Activated naive CD4-positive, alpha-beta T cell treated with anti-CD3 and anti-CD28 coated beads, Interleukin-2, amount 50 U/mL, for 16 hours (primary cell): ENCODE measurements at regions not wholly inside any gene's neighbourhood (a gene's known extent, or its start where the extent isn't known, plus 50 kb on each side); places are given as distances from the start of the nearest gene placed in this dataset.

Experiments used
- DNase-seq: peaks from one replicate; pipeline ENCODE4 v3.0.0-alpha.2; 2020

DNA sequence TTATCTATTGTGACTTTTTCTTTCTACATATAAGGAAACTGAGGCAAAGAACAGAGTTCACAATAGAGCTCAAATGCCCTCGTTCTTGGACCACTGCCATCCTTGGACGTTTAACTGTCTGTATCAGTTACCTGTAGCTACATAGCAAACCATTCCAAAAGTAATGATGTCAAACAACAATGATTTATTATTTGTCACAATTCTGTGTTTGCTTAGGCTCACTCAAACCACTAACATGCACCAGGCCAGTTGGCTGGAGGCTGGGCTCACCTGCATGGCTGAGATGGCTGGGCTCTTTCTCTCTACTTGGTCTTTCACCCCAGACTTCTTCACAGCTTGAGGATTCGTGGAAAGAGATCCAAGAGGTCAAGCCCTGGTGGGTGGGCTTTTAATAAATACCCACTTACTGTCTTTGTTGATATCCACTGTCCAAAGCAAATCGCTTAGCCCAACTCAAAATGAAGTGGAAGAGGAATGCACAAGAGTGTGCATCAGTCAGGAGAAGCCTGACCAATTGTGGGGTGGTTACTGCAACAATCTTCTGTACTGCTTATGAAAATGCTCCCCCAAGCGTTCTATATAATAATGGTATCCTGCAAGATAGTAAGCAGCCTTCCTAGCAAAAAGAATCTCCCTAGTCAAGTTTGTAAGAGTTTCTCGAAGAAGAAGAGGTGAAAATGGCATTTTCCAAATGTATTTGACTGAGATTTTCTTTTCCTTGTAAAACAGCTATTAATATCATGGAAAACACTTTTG is 163.5 kb upstream of the NT5C1B start:
- no peak for DNase-seq

DNA sequence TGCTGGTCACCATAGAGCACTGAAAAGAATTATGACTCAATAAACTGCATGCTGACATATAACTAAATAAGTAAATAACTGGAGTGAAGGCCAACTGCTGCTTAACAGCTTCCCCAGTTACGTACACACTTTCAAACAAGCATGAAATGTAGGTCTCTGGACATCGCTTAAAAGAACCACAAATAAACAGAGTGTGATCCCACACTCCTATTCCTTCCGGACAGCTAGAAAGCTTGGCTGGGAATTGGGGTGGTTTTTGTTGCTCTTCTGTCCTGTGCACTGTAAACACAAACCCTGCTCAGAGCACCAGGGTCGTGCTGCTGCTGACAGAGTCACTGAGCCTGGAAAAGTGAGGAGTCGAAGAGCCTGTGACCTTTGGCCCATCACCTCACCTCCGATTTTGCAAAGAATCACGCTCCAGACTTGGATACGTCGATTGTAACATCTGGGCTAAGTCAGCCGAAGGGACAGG is 162.7 kb upstream of the NT5C1B start:
- DNase-seq, result no peak

DNA sequence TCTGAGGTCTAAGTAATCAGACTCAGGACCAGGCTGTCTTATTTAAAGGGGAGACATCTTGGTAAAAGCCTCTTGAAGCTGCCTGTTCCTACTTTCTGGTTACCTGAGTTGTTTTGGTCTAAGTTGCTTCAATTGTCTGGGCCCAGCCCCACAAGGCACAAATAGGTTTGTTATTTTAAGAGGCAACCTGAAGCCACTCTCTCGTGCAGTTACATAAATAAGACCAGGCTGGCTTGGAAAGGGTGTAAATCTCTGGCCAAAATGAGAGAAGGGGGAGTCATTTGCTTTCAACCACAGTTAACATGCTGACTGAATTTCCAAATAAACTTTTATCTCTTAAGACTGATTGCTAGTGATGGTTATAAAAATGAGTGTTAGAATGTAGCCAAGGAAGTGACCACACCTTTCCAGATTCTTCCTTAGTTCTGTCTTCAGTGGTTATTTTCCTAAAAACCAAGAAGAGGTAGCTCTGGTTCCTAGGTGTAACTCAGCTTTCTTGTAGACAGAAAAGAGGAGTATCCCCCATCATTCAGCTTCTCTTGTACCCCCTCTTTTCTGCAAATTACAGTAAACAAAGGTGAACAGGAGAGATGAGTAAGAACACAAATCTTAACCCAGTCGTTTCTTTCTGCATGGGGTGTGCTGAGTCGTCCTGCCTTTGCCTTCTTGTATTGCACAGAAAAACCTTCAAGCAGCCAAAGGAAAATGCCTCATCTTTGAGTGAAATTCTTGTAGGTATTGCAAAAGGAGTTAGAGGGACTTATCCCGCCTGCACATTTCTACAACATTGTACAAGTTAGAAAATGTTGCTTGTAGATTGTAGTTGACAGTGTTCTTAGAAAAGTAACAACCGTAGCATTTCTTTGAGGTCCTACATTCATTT is 161.5 kb upstream of the NT5C1B start:
- DNase-seq, result no peak

DNA sequence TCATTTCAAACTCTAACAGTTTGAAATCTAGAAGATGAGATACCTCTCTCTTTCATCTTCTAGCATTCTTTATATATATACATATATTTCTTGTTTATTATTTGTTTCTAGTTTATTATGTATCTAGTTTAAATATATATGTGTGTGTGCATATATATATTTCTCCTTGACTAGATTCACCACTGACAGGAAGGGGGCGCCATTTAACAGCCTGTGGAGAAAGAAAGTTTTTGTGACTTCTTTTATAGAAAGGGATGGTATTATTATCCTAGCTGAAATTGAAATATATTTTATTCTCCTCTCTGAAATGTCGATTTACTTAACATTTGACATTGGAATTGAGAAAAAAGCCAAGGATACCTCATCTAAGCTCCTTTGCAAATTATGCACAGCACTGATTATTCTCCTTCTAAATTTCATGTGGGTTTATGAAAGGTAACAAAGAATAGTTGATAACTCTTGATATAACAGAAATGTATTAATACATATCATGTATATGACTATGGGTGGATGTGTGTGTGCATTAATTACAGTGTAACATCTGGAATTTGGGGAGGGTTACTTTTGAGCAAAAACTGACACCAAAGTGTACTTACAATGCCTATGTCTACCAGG is 160.7 kb upstream of the NT5C1B start:
- peak; percentile 19 for DNase-seq

DNA sequence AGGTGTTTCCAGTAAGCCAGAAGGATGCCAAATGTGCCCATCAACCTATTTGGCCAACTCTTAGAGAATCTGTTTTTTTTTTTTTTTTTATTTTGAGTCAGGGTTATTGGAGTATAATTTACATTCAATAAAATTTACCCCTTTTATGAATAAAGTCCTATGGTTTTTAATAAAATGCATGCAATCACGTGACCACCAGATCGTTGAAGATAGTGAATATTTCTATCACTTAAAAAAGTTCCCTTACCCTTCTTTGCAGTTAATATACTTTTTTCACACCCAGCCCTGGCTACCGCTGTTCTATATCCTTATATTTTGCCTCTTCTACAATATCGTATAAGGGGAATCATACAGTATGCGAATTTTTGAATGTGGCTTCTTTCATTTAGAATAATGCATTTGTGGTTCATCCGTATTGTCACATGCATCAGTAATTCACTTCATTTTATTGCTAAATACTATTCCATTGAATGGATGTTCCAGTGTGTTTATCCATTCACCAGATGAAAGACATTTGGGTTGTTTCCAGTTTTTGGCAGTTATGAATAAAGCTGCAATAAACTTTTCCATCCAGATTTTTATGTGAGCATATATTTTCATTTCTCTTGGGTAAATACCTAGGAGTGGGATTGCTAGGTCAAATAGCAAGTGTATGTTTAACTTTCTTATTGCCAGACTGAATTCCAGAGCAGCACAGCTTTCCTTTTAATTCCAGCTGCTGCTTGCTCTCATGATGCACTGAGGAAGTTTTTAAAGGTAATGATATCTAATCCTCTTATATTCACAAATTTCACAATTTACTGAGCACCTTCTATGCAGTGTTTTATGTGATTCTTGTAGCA is 156.3 kb upstream of the NT5C1B start:
- no peak for DNase-seq

DNA sequence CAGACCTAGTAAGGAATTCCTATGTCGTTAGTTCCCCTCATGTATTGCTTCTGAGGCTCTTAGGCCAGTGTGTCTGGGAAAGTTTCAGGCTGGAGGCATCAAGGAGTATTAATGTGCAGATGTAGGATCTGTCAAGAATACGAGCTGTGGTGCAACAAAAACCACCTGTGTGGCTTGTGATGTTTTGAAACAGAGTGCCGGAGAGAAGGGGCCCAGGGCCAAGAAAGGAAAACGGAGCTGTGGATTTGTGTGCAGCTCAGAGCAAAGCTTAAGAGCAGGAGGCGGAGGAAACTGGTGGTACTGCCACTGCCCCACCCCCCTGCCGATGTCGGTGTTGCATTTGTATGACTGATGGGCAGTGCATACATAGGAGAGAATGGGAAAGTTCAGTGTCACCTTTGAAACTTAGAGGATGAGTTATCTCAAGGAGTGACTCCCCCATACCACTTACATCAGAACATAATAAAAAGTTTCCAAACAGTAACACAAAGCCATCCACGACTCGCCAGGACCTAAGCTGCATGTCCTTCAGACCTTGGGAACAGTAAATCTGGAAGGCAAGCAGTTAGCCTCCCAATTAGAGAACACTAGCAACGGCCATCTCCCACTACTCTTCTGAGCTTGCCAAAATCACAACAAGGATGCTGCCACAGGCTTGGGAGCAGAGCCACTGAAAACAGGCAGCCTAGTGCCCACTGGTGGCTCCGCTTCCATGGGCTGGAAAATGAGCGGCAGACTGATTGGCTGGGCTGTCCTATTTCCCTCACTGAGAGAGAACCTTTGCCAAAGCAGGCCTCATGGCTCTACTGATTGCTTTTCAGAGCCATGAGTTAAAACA is 152.7 kb upstream of the NT5C1B start:
- no peak for DNase-seq

DNA sequence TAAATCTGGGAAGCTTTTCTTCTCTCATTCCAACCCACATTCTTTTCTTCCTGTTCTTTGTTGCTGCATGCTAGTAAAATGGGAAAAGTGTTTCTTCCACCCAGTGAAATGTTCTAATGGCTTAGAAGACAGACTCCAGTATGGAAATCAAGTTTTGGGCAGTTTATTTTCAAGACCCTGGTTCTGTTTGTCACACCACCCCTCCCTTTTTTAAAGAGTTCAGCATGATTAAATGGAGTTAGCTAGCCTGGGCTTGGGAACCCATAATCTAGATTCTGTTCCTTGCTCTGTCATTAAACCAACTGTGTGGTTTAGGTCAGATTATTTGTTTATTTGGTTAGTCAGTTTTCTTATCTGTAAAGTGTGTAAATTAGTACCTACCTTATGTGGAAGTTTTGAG is 151.8 kb upstream of the NT5C1B start:
- no peak for DNase-seq

DNA sequence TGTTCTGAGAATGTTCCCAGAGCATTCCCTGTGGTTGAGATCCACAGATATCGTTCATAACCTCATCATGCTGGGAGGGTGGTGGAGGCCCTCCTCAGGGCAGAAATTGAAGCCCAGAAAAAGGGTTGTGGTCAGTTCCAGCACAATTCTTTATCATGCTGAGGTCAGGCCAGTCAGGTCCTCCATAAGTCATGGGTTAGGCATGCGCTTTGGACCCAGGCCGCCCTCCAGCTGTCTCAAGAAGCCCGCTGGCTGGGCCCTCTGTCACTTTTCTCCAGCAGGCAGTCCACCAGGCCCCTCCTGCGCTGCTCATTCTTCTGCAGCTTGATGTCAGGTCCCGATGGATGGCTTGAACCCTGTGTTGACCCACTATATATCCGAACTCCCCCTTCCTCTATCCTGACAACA is 151.1 kb upstream of the NT5C1B start:
- no peak for DNase-seq

DNA sequence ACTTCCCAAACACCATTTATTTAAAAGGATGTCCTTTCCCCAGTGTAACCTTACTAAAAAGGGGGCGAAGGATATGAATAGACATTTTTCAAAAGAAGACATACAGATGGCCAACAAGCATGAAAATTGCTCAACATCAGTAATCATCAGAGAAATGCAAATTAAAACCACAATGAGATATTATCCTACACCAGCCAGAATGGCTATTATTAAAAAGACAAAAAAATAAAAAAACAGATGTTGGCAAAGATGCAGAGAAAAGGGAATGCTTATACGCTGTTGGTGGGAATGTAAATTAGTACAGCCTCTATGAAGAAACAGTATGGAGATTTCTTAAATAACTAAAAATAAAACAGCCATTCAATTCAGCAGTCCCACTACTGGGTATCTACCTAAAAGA is 142.3 kb upstream of the NT5C1B start:
- DNase-seq, result no peak

DNA sequence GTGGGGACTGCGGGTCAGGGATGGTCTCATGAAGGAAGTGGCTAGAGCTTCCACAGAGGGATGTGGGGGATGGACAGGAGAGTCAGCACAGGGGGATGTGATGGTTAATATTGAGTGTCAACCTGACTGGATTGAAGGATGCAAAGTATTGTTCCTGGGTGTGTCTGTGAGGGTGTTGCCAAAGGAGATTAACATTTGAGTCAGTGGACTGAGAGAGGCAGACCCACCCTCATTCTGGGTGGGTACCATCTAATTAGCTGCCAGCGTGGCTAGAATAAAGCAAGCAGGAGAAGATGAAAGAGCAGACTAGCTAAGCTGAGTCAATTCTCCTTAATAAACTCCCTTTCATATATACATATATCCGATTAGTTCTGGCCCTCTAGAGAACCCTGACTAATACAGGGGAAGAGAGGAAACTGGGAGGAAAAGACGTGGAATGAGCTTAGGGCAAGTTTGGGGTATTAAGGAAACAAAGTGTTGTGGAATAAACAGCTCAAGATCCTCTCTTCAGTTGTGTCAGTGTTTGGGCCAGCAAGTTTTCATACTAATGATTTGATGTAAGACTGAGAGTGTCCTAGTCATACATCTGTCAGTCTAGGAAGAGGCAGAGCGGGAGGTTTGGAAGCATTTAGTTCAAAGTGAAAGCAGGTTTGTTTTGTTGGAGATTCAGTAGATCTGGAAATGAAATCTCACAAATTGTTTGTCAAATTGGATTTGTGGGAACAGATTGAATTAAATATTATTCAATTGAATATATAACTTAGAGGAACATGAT is 135.2 kb upstream of the NT5C1B start:
- no peak for DNase-seq

DNA sequence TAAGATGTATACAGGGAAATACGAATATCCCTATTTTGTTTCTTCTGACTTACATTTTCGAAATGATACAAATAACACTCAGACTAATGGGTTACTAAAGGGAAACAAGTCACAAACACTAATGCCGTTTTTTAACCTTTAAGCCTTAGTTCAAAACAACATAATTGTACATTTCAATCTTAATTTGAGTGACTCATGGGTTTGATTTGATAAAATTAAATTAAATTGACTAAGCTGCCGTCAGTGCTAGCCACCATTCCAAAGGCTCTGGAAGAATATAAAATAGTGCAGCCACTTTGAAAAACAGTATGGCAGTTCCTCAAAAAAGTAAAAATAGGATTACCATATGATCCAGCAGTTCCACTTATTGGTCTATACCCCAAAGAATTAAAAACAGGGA is 133.8 kb upstream of the NT5C1B start:
- DNase-seq, result no peak

DNA sequence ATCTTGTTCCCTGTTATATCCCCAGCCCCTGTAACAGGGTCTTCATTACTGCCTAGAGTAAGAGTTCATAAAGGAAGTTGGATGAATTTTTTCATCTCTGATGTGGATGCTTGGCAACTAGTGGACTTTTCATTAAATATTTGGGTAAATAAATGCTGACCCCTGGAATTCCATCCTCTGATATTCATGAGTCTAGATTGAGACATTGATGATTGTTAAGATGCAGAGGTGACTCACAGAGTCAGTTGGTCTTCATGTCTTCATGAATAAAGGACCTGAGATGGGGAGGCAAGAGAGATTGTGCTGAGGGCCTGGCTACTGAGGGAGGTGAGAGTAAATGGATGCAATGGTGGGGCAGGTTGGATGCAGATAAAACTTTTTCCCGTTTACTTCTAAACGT is 132.7 kb upstream of the NT5C1B start:
- no peak for DNase-seq

DNA sequence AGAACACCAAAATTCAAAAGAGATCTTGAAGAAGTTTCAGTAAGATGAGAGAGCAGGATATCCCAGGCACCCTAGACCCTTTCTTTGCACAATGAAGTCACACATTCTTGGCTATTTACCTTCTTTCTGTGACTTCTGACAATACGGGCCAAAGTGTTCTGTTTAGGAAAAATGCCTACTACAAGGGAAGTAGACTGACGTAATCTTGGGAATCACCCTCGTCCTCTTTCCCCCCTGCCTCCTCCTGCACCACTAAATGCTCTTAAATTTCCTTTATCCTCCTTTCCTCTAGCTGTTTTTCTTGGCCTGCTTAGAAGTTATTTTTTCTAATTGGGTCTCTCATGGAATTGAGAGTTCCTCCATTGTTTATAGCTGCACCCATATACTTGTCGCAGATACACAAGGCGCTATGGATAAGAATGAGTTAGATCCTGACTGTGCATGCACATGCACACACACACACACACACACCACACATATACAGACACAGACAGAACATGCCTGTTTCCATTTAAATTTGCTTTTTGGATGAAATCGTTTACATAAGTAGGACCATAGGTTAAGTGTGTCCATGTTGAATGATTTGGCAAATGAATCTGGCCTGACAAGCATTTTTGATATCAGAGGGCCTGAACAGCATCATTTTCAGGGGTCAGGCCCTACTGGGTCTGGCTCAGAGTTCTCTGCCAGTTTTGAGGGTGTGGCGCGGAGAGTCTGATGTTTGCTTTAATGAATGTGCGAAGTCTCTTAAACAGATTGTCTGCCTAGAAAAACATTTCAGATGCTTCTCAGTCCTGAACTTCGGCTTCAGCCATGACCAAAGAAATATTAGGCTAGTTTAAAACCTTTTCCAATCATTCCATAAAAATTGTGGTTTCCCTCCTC is 131.9 kb upstream of the NT5C1B start:
- no peak for DNase-seq

DNA sequence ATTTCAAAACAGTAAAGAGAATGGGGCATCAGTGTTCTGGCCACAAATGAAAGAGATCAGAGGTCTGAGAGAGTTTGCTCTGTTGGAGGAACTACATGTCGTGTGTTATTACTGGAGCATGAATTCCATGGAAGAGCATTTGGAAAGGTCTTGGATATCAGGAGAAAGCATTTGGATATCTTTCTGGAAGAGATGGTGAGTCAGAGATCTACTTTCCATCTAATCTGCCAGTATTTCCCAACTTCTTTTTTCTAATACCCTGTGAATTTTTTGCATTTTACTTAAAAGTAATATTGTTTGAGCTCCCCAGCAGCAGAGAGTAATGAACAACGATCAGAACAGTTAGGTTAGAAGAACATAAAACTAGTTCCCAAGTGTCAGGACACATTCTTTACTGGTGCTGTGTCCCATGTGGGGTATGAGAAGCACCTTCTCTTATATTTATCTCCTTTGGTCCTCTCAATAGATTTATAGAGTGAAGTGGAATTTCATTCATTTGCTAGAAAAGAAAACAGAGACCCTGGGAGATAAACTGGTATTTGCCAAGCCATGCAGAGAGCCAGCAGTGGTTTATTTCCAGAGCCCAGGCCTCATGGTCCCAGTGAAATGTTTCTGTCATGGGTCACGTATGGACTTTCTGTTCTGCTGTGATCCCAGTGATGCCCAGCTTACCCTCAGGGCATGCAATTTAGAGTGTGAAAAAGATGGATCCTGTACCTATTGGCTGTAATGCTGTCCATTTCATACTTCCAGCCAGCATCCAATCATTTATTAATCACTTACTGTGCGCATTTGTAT is 130.8 kb upstream of the NT5C1B start:
- no peak for DNase-seq

DNA sequence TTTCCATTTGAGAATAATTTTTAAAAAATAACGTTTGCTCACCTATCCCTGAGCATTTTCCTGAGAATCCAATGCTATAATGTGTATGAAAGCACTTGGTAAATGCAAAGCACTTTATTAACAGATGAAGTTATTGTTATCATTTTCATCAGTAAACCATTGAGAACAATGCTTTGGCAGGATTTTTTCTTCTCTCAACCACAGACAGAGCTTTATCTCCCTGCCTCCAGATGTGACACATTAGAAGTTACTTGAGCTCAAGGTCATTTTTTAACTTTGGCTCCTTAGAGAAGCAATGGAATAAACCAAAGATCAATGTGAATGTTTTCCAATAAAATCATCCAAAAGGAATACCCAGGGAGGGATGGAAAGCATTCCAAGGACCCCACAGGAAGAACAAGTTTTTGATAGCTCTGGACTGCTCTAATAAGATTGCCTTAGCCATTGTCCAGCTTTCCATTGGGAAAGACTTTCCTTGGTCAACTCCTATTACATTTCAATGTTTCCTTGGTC is 118.9 kb upstream of the NT5C1B start:
- DNase-seq, result no peak

DNA sequence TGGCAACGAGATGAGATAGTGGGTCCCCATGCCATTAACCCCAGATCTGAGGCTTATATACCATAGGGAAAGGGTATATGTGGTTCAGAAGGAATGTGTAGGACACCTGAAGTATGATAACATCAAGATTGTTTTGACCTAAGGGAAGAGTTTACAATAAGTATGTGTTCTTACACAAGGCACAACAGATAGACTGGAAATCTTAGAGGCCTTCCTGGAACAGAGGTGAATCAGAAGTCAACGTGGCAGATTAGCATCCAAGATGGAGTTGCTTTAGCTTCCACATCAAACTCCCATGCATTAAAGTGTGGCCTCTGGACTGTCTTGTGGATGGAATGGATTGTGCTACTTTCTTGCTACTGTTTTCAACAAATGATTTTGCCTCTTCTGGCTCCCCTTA is 116.6 kb upstream of the NT5C1B start:
- no peak for DNase-seq

DNA sequence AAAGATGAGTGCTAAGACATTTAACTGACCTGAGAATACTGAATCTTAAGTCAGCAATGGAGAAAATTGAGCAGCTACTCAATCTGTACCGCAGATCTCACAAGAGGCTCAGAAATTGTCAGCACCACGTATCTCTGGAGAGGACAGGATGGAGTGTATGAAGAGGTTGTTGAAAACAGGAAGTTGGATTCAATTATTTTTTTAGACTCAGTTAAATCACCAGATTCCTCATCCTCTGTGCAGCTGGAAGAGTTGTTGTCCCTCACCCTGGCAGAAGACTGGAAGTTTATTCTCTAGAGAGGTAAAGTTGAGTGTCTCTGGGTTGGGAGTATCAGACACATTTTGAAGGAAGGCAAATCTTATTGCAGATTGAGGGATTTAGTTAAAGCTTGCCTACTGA is 114.9 kb upstream of the NT5C1B start:
- DNase-seq, result no peak

DNA sequence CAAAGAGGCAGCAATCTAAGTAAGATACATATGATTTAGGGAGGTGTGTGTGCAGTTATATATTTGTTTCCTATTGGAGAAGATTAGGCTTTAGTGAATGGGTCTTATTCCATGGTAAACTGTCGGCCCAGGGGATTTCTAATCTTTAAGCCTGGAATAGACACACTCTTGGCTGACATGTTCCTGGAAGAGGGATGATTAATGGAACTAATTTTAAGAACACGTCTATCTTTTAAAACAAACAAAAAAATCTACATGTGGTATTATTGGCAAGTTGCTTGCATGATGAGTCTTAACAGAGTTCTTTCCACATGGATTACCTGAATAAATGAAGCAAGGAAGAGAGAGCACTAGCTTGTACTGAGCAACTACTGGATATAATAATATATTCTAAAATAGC is 114.2 kb upstream of the NT5C1B start:
- no peak for DNase-seq

DNA sequence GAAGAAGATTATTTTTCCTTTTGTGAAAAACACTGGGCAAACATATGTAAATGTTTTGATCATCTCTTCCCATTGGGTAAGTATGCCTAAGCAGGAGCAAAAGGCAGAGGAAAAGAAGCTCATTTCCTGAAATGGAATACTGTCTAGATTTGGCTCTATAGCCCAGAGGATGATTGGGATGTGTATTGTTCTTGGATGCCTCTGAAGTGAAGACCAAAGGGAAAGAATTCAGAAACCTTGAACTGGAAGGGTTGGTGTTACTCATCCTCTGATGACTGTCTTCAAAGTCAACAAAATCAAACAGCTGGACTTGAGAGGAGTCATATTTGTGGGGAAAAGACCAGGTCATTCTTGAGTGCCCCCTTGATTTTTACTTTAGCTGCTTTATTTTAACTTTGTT is 112.6 kb upstream of the NT5C1B start:
- no peak for DNase-seq
